ENCODE measurements at regions not wholly inside any gene's neighbourhood (a gene's known extent, or its start where the extent isn't known, plus 50 kb on each side); places are given as distances from the start of the nearest gene placed in this dataset.

DNA sequence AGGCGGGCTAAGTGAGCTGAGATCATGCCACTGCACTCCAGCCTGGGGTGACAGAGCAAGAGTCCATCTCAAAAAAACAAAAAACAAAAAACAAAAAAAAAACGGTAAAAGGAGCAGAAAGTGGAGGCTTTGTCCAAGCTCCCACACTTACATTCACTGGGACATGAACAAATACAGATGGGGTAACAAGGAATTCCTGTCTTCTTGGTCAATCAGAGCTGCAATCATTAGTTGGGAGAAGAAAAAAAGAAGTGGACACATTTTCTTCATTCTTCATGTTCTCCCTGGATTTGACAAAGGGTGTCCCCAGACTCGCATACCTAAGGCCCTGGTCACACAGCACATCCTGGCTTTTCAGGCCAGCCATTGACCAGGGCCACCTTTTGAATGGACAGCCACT, 124.6 kb downstream of the SOCS6 start:
- TF ChIP-seq ZC3H11A (IDR thresholded peaks at IDR 0.05) (no peak), ESRRA (IDR thresholded peaks at IDR 0.05; ENCODE audit: borderline replicate concordance, low read length) (no peak), POLR2A (IDR thresholded peaks at IDR 0.05; ENCODE audit: low read length) (no peak), RARB (CRISPR knock-in tag; IDR thresholded peaks at IDR 0.05) (no peak), ZSCAN20 (CRISPR knock-in tag; IDR thresholded peaks at IDR 0.05) (no peak), CHD4 (IDR thresholded peaks at IDR 0.05; ENCODE audit: borderline replicate concordance) (no peak), POLR2AphosphoS2 (conservative IDR thresholded peaks at IDR 0.05; ENCODE audit: low read length) (no peak)
- TF ChIP-seq, protein P1, sequence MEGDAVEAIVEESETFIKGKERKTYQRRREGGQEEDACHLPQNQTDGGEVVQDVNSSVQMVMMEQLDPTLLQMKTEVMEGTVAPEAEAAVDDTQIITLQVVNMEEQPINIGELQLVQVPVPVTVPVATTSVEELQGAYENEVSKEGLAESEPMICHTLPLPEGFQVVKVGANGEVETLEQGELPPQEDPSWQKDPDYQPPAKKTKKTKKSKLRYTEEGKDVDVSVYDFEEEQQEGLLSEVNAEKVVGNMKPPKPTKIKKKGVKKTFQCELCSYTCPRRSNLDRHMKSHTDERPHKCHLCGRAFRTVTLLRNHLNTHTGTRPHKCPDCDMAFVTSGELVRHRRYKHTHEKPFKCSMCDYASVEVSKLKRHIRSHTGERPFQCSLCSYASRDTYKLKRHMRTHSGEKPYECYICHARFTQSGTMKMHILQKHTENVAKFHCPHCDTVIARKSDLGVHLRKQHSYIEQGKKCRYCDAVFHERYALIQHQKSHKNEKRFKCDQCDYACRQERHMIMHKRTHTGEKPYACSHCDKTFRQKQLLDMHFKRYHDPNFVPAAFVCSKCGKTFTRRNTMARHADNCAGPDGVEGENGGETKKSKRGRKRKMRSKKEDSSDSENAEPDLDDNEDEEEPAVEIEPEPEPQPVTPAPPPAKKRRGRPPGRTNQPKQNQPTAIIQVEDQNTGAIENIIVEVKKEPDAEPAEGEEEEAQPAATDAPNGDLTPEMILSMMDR (IDR thresholded peaks at IDR 0.05): no peak
- TF ChIP-seq, protein P2, sequence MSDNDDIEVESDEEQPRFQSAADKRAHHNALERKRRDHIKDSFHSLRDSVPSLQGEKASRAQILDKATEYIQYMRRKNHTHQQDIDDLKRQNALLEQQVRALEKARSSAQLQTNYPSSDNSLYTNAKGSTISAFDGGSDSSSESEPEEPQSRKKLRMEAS (IDR thresholded peaks at IDR 0.05): no peak
- TF ChIP-seq, protein P3, sequence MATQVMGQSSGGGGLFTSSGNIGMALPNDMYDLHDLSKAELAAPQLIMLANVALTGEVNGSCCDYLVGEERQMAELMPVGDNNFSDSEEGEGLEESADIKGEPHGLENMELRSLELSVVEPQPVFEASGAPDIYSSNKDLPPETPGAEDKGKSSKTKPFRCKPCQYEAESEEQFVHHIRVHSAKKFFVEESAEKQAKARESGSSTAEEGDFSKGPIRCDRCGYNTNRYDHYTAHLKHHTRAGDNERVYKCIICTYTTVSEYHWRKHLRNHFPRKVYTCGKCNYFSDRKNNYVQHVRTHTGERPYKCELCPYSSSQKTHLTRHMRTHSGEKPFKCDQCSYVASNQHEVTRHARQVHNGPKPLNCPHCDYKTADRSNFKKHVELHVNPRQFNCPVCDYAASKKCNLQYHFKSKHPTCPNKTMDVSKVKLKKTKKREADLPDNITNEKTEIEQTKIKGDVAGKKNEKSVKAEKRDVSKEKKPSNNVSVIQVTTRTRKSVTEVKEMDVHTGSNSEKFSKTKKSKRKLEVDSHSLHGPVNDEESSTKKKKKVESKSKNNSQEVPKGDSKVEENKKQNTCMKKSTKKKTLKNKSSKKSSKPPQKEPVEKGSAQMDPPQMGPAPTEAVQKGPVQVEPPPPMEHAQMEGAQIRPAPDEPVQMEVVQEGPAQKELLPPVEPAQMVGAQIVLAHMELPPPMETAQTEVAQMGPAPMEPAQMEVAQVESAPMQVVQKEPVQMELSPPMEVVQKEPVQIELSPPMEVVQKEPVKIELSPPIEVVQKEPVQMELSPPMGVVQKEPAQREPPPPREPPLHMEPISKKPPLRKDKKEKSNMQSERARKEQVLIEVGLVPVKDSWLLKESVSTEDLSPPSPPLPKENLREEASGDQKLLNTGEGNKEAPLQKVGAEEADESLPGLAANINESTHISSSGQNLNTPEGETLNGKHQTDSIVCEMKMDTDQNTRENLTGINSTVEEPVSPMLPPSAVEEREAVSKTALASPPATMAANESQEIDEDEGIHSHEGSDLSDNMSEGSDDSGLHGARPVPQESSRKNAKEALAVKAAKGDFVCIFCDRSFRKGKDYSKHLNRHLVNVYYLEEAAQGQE (IDR thresholded peaks at IDR 0.05): no peak
